ENCODE measurements at regions not wholly inside any gene's neighbourhood (a gene's known extent, or its start where the extent isn't known, plus 50 kb on each side); places are given as distances from the start of the nearest gene placed in this dataset.
A peak's percentile ranks its signal among the peaks of the same experiment; 100 is the strongest.

- TF ChIP-seq POLR2A (IDR thresholded peaks at IDR 0.05; ENCODE audit: control extremely low read depth in 1 of 2, low read depth in 2 of 2, low read length in 2 of 2) (no peak), EGR1 (IDR thresholded peaks at IDR 0.05; ENCODE audit: borderline replicate concordance, low read depth, low read length) (no peak), ZNF274 (IDR thresholded peaks at IDR 0.05; ENCODE audit: borderline replicate concordance, extremely low read depth, low read length) (no peak), RAD21 (IDR thresholded peaks at IDR 0.05 in 1 of 2, conservative IDR thresholded peaks at IDR 0.05 in 1 of 2; ENCODE audit: low read depth in 2 of 2, low read length in 2 of 2) (peak in 1 of 2 experiments; percentile 8; a peak in 2 of 4 replicates), CHD1 (IDR thresholded peaks at IDR 0.05; ENCODE audit: low read depth, low read length) (no peak), BRCA1 (IDR thresholded peaks at IDR 0.05; ENCODE audit: low read depth, low read length) (no peak), RFX5 (IDR thresholded peaks at IDR 0.05; ENCODE audit: borderline replicate concordance, low read depth, low read length) (no peak), EP300 (IDR thresholded peaks at IDR 0.05; ENCODE audit: borderline replicate concordance in 1 of 2, low read depth in 2 of 2, low read length in 2 of 2) (no peak), MAFK (IDR thresholded peaks at IDR 0.05; ENCODE audit: low read depth, low read length) (no peak)
- TF ChIP-seq, protein P1, sequence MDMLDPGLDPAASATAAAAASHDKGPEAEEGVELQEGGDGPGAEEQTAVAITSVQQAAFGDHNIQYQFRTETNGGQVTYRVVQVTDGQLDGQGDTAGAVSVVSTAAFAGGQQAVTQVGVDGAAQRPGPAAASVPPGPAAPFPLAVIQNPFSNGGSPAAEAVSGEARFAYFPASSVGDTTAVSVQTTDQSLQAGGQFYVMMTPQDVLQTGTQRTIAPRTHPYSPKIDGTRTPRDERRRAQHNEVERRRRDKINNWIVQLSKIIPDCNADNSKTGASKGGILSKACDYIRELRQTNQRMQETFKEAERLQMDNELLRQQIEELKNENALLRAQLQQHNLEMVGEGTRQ (IDR thresholded peaks at IDR 0.05; ENCODE audit: low read length): no peak
Observed at GRCh38 chr6:19368511-19368910, 468.7 kb upstream of the ID4 start.

Measured in H1 (cell line).